Mesendoderm (in vitro differentiated cells): ENCODE measurements at regions not wholly inside any gene's neighbourhood (a gene's known extent, or its start where the extent isn't known, plus 50 kb on each side); places are given as distances from the start of the nearest gene placed in this dataset.

Experiments
- DNase-seq: peaks from one replicate; pipeline ENCODE4 v3.0.0; 2013
- H2AK5ac ChIP-seq: 2 replicates; pipeline ENCODE4 v1.6.1; 2013; ENCODE audit warnings: low read length, inconsistent platforms
- H2BK120ac ChIP-seq: 2 replicates; pipeline ENCODE4 v1.6.1; 2013; ENCODE audit warnings: low read depth, mild to moderate bottlenecking, low read length, moderate library complexity, mixed read lengths
- H2BK15ac ChIP-seq: replicated peaks from 2 replicates; pipeline ENCODE4 v1.6.1; 2013; ENCODE audit warnings: low read depth, mild to moderate bottlenecking, moderate library complexity
- H2BK5ac ChIP-seq: 2 replicates; pipeline ENCODE4 v1.6.1; 2013; ENCODE audit warnings: low read length, inconsistent platforms
- H3K18ac ChIP-seq: 2 replicates; pipeline ENCODE4 v1.6.1; 2013; ENCODE audit warnings: mild to moderate bottlenecking, low read length, mixed read lengths
- H3K23ac ChIP-seq: one replicate; pipeline ENCODE4 v1.6.1; 2013; ENCODE audit warnings: low read length
- H3K27ac ChIP-seq: 2 replicates; pipeline ENCODE4 v1.5.1; 2013; ENCODE audit warnings: low read depth, mild to moderate bottlenecking, inconsistent platforms, low read length, moderate library complexity
- H3K27me3 ChIP-seq: 2 replicates; pipeline ENCODE4 v1.6.1; 2013; ENCODE audit warnings: low read length, control low read depth, mild to moderate bottlenecking, inconsistent platforms; ENCODE audit not compliant: insufficient read depth, poor library complexity
- H3K36me3 ChIP-seq: 2 replicates; pipeline ENCODE4 v1.6.1; 2013; ENCODE audit warnings: low read length, inconsistent platforms; ENCODE audit not compliant: control insufficient read depth, insufficient read depth
- H3K4ac ChIP-seq: one replicate; pipeline ENCODE4 v1.6.1; 2013; ENCODE audit warnings: low read depth, mild to moderate bottlenecking, low read length, moderate library complexity
- H3K4me1 ChIP-seq: 2 replicates; pipeline ENCODE4 v1.6.1; 2013; ENCODE audit warnings: low read depth, low read length, inconsistent platforms; ENCODE audit not compliant: control insufficient read depth
- H3K4me2 ChIP-seq: 2 replicates; pipeline ENCODE4 v1.6.1; 2013; ENCODE audit warnings: low read length
- H3K4me3 ChIP-seq: 2 replicates; pipeline ENCODE4 v1.5.1; 2013; ENCODE audit warnings: mild to moderate bottlenecking, low read length
- H3K56ac ChIP-seq: one replicate; pipeline ENCODE4 v1.6.1; 2013; ENCODE audit warnings: low read length
- H3K79me1 ChIP-seq: 2 replicates; pipeline ENCODE4 v1.6.1; 2013; ENCODE audit warnings: low read length, inconsistent platforms
- H3K79me2 ChIP-seq: 2 replicates; pipeline ENCODE4 v1.6.1; 2013; ENCODE audit warnings: mild to moderate bottlenecking, low read length; ENCODE audit not compliant: control insufficient read depth, insufficient read depth
- H3K9ac ChIP-seq: 2 replicates; pipeline ENCODE4 v1.6.1; 2013; ENCODE audit warnings: low read length, inconsistent platforms
- H4K5ac ChIP-seq: one replicate; pipeline ENCODE4 v1.6.1; 2013; ENCODE audit warnings: low read length
- H4K8ac ChIP-seq: one replicate; pipeline ENCODE4 v1.6.1; 2013; ENCODE audit warnings: low read depth, mild to moderate bottlenecking, control low read depth, low read length, moderate library complexity
- WGBS: extraction: QIAGEN DNeasy Blood & Tissue Kit; methylation state at CpG from one replicate; pipeline ENCODE4 v1.1.7; 2013; ENCODE audit warnings: low lambda C conversion rate, missing lambda C conversion rate; ENCODE audit not compliant: insufficient coverage; ENCODE audit errors: extremely low coverage; 5-methylcytosine and 5-hydroxymethylcytosine counted together

DNA sequence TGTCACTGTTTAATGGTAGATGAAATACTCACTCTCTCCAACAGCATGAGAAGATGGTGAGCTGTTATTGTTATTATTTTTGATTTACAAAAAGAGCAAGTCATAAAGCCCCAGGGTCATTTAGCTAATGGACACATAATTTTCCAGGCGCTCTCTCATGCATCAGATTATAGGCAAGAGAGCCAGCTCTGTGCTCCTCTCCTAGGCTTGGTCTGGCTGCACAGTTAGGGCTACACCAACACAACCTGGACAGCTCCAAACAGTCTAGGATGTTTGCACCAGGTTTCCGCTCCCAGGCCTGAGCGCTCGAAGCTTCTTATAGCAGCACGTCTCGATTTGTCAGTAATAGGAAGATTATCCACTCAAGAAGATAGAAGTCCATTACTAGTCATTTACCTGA is 123.7 kb downstream of the FAM43A start:
- no peak overlapping the region for H2AK5ac ChIP-seq
- no peak overlapping the region for H2BK5ac ChIP-seq
- no peaks in the 10 kb centered on the region for H3K27me3 ChIP-seq
- WGBS: no CpG with 5 or more reads among the region's 6 CpGs
- H3K4me1 ChIP-seq: no peaks in the 10 kb centered on the region
- no peak overlapping the region for H3K56ac ChIP-seq
- H4K8ac ChIP-seq: no peak overlapping the region
- no peak overlapping the region for H3K27ac ChIP-seq
- no peaks in the 10 kb centered on the region for H3K79me1 ChIP-seq
- no peaks in the 10 kb centered on the region for H3K79me2 ChIP-seq
- no peak for DNase-seq
- H2BK120ac ChIP-seq: no peak overlapping the region
- no peak overlapping the region for H3K4me3 ChIP-seq
- no peak overlapping the region for H3K4me2 ChIP-seq
- H3K9ac ChIP-seq: no peak overlapping the region
- H3K4ac ChIP-seq: no peak overlapping the region
- H4K5ac ChIP-seq: no peak overlapping the region
- H3K18ac ChIP-seq: no peak overlapping the region
- no peaks in the 10 kb centered on the region for H3K36me3 ChIP-seq
- H3K23ac ChIP-seq: no peak overlapping the region
- no peak overlapping the region for H2BK15ac ChIP-seq

DNA sequence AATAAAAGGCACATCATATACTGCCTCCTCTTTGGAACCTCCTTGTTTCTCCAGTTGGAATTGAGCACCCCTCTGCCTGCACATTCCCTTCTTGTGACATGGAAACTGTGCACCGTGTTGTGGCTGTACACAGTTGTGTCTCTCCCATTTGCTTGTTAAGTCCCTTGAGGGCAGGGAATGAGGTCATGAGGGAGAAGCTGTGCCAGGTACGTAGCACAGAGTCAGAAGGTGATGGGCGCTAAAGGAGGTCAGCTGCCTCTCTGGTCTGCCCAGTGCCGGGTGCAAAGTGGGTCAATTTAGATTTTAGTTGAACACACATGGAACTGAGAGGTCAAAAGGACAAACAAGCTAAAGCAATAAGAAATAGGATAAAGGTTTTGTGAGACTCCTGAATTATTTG is 124.4 kb downstream of the FAM43A start:
- WGBS: no CpG with 5 or more reads among the region's 4 CpGs
- Histone ChIP-seq H3K36me3 (no peaks in the 10 kb centered on the region), H3K18ac (no peak overlapping the region), H2BK15ac (no peak overlapping the region), H3K79me2 (no peaks in the 10 kb centered on the region), H3K79me1 (no peaks in the 10 kb centered on the region), H3K27me3 (no peaks in the 10 kb centered on the region), H3K4ac (no peak overlapping the region), H4K8ac (no peak overlapping the region), H3K9ac (no peak overlapping the region), H3K4me1 (no peaks in the 10 kb centered on the region), H3K27ac (no peak overlapping the region), H3K4me3 (no peak overlapping the region), H2BK5ac (no peak overlapping the region), H4K5ac (no peak overlapping the region), H2BK120ac (no peak overlapping the region), H3K23ac (no peak overlapping the region), H2AK5ac (no peak overlapping the region), H3K4me2 (no peak overlapping the region), H3K56ac (no peak overlapping the region)
- no peak for DNase-seq

DNA sequence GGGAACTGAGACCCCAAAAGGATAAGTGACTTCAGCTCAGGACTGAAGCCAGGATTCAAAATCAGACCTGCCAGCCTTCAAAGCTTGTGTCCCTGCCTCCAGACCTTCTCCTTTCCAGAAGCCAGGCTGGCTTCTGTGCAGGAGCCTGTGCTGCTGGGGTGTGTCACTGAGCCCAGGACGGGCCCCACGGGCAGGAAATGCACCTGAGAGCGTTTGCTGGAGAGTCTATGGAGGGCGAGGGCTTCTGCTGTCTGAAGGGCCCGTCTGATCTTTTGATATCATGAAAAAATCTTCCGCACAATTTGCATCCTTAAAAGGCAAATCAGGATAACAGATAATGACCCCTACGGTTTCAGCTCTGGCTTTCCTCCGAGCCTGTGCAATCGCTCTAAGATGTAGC is 125.4 kb downstream of the FAM43A start:
- Histone ChIP-seq H4K8ac (no peak overlapping the region), H3K23ac (no peak overlapping the region), H3K56ac (no peak overlapping the region), H3K18ac (no peak overlapping the region), H4K5ac (no peak overlapping the region), H2BK5ac (no peak overlapping the region), H3K4me3 (no peak overlapping the region), H3K79me2 (no peaks in the 10 kb centered on the region), H3K4ac (no peak overlapping the region), H2BK120ac (no peak overlapping the region), H3K27me3 (no peaks in the 10 kb centered on the region), H3K36me3 (no peaks in the 10 kb centered on the region), H3K27ac (no peak overlapping the region), H3K79me1 (no peaks in the 10 kb centered on the region), H2AK5ac (no peak overlapping the region), H2BK15ac (no peak overlapping the region), H3K9ac (no peak overlapping the region), H3K4me2 (no peak overlapping the region), H3K4me1 (no peaks in the 10 kb centered on the region)
- DNase-seq: no peak
- WGBS: no CpG with 5 or more reads among the region's 9 CpGs

DNA sequence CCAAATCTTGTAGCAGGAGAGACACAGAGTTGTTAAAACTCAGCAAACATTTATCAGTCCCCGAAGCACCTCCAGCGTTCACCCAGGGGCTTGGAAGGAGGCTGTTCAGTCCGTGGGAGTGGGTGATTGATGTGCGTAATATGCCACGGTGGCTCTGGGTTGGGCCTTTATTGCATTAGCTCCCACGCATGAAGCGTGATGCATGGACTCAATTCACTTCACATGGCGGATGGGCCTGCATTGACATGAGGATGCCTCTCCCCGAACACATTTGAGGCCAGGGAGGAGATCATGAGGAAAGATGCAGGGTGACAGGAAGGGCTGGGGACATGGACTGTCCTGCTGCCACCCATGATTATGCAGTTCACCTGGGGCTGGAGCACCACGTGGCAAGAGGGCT is 126.5 kb downstream of the FAM43A start:
- Histone ChIP-seq H3K9ac (no peak overlapping the region), H4K5ac (no peak overlapping the region), H2BK120ac (no peak overlapping the region), H3K18ac (no peak overlapping the region), H3K4ac (no peak overlapping the region), H3K27ac (no peak overlapping the region), H3K4me3 (no peak overlapping the region), H3K27me3 (no peaks in the 10 kb centered on the region), H3K79me1 (no peaks in the 10 kb centered on the region), H3K23ac (no peak overlapping the region), H3K4me1 (no peaks in the 10 kb centered on the region), H2BK5ac (no peak overlapping the region), H3K79me2 (no peaks in the 10 kb centered on the region), H3K36me3 (no peaks in the 10 kb centered on the region), H3K56ac (no peak overlapping the region), H2BK15ac (no peak overlapping the region), H2AK5ac (no peak overlapping the region), H4K8ac (no peak overlapping the region), H3K4me2 (no peak overlapping the region)
- DNase-seq: no peak
- WGBS: no CpG with 5 or more reads among the region's 10 CpGs

DNA sequence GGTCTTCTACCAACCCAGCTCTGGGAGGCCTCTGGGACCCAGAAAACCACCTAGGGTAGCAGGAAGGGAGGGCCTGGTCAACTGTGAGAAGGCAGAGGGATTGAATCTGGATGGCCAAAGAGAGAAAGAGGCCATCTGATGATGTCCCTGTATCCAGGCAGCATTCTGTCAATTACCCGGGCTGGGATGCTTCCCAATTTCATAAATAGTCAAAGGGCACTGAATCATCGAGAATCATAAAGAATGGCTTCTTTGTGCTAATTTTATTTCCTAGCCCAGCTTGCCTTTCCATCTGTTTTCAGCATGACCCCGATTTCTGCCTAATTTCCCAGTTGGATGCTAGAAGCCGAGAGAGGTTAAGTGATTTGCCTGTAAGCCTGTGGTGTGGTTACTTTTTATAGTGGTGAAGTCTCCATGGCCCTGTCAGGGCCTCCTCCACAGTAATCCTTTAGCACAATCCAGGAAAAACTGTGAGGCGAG is 129.2 kb downstream of the FAM43A start:
- WGBS: no CpG with 5 or more reads among the region's 5 CpGs
- Histone ChIP-seq H3K27me3 (no peaks in the 10 kb centered on the region), H3K4ac (no peak overlapping the region), H3K9ac (no peak overlapping the region), H3K4me2 (no peak overlapping the region), H2AK5ac (no peak overlapping the region), H2BK120ac (no peak overlapping the region), H3K4me1 (no peaks in the 10 kb centered on the region), H2BK15ac (no peak overlapping the region), H3K79me2 (no peaks in the 10 kb centered on the region), H2BK5ac (no peak overlapping the region), H3K18ac (no peak overlapping the region), H3K36me3 (no peaks in the 10 kb centered on the region), H3K4me3 (no peak overlapping the region), H3K27ac (no peak overlapping the region), H3K23ac (no peak overlapping the region), H4K8ac (no peak overlapping the region), H3K56ac (no peak overlapping the region), H3K79me1 (no peaks in the 10 kb centered on the region), H4K5ac (no peak overlapping the region)
- DNase-seq: no peak

DNA sequence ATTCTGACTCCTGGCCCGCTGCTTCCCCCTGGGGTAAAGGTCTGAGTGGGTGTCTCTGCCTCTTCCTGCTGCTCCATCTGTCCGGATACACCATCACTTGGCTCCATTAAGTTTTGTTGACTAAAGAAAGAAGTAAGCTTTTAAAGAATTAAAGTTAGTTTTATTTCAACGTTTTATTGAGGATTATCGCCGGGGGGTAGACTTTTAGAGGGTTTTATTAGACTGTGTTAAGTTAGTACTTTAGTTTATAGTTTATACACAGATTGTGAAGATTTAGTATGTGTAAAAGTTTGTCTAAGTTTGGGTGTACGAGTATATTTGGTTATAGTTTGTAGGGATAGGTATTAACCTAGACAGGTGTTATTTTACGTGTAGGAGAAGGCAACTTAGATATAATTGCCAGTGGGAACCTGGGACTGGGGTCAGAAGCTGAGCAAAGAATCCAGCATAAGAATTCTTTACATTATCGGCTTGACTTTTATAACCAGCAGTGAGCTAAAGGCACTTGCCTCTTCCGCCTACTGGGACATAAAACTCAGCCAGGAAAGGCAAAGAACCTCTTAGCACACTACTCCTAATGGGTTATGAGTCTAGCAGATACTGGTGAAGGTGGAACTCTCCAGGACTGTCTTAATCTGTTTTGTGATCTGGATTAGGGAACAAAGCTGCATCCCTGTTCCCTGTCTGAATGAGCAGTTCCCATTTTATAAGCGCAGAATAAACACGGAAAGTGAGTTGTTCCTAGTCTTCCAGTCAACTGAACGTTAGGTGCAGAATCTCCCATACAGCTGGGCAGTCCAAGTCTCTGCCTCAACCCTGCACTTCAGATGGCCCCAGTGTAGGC is 131.3 kb downstream of the FAM43A start:
- Histone ChIP-seq H2BK15ac (no peak overlapping the region), H3K4me2 (no peak overlapping the region), H3K23ac (no peak overlapping the region), H4K5ac (no peak overlapping the region), H3K79me1 (no peaks in the 10 kb centered on the region), H3K9ac (no peak overlapping the region), H2BK120ac (no peak overlapping the region), H3K4me3 (no peak overlapping the region), H2AK5ac (no peak overlapping the region), H3K4me1 (no peaks in the 10 kb centered on the region), H3K79me2 (no peaks in the 10 kb centered on the region), H3K36me3 (no peaks in the 10 kb centered on the region), H3K4ac (no peak overlapping the region), H3K27ac (no peak overlapping the region), H3K18ac (no peak overlapping the region), H3K56ac (no peak overlapping the region), H3K27me3 (no peaks in the 10 kb centered on the region), H2BK5ac (no peak overlapping the region), H4K8ac (no peak overlapping the region)
- DNase-seq: no peak
- 100% methylated on average over 2 of the region's 12 CpGs for WGBS
